Adrenal gland (tissue), 5 donors: ENCODE measurements at regions not wholly inside any gene's neighbourhood (a gene's known extent, or its start where the extent isn't known, plus 50 kb on each side); places are given as distances from the start of the nearest gene placed in this dataset.

ENCODE experiments used
- POLR2A ChIP-seq, 2 donors: fragments of 450-650 bp; IDR thresholded peaks; one replicate each; pipeline ENCODE4 v1.6.1; 2017; ENCODE audit warnings: antibody characterized with exemption in 2 of 2, mild to moderate bottlenecking in 2 of 2, moderate library complexity in 1 of 2
- TF ChIP-seq, protein P1 (sequence below), 6 experiments: fragments of 450-650 bp in 4 of 6; fragments of 200-600 bp in 2 of 6; sonication (generic) in 1 of 6; IDR thresholded peaks; 1 replicate in 5 of 6; 2 replicates in 1 of 6; pipeline versions ENCODE4 v1.5.1 to v1.8.0; 2016 to 2021; ENCODE audit warnings: antibody characterized with exemption in 6 of 6, mild to moderate bottlenecking in 2 of 6, moderate library complexity in 1 of 6
- donor health status: DM: no; HTN: no; CAD: no.

DNA sequence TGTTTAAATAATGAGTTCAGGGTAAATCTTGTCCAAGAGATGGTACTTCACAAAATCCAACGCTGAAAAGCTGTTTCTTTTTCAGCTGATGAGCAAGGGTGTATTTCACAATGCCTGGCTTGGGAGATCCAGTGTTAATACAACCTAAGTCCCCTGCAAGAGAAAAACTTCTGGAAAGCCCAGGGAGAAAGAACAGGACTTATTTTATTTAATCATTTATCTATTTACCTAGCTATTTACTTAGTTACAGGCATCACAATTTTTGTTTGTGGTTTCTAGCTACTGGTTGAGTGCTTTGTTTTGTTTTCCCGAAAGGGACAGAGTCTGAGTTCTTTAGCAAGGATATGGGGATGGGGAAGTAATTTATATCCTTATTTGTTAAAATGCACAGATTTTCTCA is 598.2 kb upstream of the SYT4 start:
- TF ChIP-seq, protein P1, sequence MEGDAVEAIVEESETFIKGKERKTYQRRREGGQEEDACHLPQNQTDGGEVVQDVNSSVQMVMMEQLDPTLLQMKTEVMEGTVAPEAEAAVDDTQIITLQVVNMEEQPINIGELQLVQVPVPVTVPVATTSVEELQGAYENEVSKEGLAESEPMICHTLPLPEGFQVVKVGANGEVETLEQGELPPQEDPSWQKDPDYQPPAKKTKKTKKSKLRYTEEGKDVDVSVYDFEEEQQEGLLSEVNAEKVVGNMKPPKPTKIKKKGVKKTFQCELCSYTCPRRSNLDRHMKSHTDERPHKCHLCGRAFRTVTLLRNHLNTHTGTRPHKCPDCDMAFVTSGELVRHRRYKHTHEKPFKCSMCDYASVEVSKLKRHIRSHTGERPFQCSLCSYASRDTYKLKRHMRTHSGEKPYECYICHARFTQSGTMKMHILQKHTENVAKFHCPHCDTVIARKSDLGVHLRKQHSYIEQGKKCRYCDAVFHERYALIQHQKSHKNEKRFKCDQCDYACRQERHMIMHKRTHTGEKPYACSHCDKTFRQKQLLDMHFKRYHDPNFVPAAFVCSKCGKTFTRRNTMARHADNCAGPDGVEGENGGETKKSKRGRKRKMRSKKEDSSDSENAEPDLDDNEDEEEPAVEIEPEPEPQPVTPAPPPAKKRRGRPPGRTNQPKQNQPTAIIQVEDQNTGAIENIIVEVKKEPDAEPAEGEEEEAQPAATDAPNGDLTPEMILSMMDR (IDR thresholded peaks at IDR 0.05) = no peak
- no peak for TF ChIP-seq POLR2A (IDR thresholded peaks at IDR 0.05)
